ENCODE measurements at regions not wholly inside any gene's neighbourhood (a gene's known extent, or its start where the extent isn't known, plus 50 kb on each side); places are given as distances from the start of the nearest gene placed in this dataset.

DNA sequence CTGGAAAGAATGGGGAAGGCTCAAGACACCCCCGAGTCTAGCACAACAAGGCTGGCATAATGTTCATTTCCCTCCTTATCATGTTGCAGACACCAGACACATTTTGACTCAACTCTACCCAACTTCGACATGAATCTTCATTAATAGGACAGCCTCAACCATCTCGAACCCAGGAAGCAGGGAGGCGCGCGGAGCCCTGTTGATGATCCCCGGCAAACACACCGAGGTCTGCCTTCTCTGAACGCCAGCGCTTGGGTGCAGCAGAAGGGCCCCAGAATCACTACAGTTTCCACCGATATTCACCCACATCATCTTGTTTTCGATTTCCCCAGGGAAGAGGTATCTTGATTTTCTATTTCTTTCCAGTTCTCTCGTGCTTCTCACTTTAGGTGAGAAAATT, 563.6 kb downstream of the TCERG1L start:
- Histone ChIP-seq H3K4me3 (no peak overlapping the region), H3K27me3 (no peaks in the 10 kb centered on the region), H3K4me1 (no peaks in the 10 kb centered on the region), H3K27ac (no peak overlapping the region), H3K9me3 (peaks cover 0 to 5% (median 0%) of the 10 kb centered on the region in 4 donors), H3K36me3 (no peaks in the 10 kb centered on the region)
- 89 to 91% methylated on average over 13 of the region's 13 CpGs for WGBS, 2 donors
- TF ChIP-seq POLR2A (IDR thresholded peaks at IDR 0.05) (no peak), EP300 (IDR thresholded peaks at IDR 0.05) (no peak)
- TF ChIP-seq, protein P1, sequence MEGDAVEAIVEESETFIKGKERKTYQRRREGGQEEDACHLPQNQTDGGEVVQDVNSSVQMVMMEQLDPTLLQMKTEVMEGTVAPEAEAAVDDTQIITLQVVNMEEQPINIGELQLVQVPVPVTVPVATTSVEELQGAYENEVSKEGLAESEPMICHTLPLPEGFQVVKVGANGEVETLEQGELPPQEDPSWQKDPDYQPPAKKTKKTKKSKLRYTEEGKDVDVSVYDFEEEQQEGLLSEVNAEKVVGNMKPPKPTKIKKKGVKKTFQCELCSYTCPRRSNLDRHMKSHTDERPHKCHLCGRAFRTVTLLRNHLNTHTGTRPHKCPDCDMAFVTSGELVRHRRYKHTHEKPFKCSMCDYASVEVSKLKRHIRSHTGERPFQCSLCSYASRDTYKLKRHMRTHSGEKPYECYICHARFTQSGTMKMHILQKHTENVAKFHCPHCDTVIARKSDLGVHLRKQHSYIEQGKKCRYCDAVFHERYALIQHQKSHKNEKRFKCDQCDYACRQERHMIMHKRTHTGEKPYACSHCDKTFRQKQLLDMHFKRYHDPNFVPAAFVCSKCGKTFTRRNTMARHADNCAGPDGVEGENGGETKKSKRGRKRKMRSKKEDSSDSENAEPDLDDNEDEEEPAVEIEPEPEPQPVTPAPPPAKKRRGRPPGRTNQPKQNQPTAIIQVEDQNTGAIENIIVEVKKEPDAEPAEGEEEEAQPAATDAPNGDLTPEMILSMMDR (IDR thresholded peaks at IDR 0.05): no peak
- no peak for DNase-seq (ENCODE audit: low spot score in 2 of 2)

DNA sequence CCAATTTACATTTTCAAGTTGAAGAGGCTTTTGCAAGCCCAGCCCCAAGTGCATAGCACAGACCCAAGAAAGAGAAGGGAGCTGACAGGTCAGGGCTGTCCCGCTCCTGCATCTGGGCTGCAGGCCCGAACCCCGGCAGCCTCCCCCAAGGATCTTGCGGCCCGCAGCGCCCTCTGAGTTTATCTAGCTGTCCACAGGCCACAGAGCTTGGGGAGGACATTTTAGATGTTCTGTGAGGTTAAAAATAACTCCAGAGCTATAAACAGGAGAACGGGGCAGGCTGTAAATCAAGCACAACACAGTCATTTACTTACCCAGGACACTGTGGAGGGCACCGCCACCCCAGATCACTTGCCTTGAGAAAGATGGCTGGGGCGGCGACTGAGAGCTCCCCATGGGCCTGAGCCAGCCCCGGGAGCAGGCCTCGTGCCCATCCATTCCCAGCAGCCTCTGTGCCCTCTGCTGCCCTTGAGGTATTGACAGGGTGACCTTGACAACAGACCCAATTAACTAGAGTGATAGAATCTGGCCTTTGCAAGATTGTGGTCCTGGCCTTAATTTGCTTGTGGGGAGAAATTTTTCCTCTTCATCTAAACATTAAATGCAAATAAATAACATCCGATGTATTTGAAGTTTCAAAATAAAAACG, 563.0 kb downstream of the TCERG1L start:
- TF ChIP-seq POLR2A (IDR thresholded peaks at IDR 0.05): no peak
- no peak for TF ChIP-seq EP300 (IDR thresholded peaks at IDR 0.05)
- TF ChIP-seq, protein P1 (IDR thresholded peaks at IDR 0.05): no peak
- no peaks in the 10 kb centered on the region for H3K36me3 ChIP-seq
- H3K27ac ChIP-seq: no peak overlapping the region
- H3K4me3 ChIP-seq: no peak overlapping the region
- WGBS, 2 donors: 59 to 69% methylated on average over 14 of the region's 14 CpGs
- no peak for DNase-seq (ENCODE audit: low spot score in 2 of 2)
- no peaks in the 10 kb centered on the region for H3K27me3 ChIP-seq
- no peaks in the 10 kb centered on the region for H3K4me1 ChIP-seq
- peaks cover 0 to 5% (median 0%) of the 10 kb centered on the region in 4 donors for H3K9me3 ChIP-seq

DNA sequence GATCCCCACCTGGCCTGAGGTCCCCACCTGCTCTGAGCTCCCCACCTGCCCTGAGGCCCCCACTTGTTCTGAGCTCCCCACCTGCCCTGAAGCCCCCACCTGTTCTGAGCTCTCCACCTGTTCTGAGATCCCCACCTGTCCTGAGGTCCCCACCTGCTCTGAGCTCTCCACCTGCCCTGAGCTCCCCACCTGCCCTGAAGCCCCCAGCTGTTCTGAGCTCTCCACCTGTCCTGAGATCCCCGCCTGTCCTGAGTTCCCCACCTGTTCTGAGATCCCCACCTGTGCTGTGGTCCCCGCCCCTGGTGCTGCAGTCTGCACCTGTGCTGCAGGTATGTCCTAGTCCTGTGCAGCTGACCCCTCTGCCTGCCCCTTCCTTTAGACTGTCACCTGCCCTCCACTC, 561.6 kb downstream of the TCERG1L start:
- peaks cover 0 to 9% (median 3%) of the 10 kb centered on the region in 4 donors for H3K9me3 ChIP-seq
- TF ChIP-seq POLR2A (IDR thresholded peaks at IDR 0.05): no peak
- TF ChIP-seq, protein P1 (IDR thresholded peaks at IDR 0.05): no peak
- TF ChIP-seq EP300 (IDR thresholded peaks at IDR 0.05): no peak
- DNase-seq (ENCODE audit: low spot score in 2 of 2): no peak
- no peaks in the 10 kb centered on the region for H3K4me1 ChIP-seq
- no peak overlapping the region for H3K27ac ChIP-seq
- no peak overlapping the region for H3K4me3 ChIP-seq
- WGBS, 2 donors: 0 to 2% methylated on average over 2 of the region's 2 CpGs
- no peaks in the 10 kb centered on the region for H3K27me3 ChIP-seq
- H3K36me3 ChIP-seq: no peaks in the 10 kb centered on the region

DNA sequence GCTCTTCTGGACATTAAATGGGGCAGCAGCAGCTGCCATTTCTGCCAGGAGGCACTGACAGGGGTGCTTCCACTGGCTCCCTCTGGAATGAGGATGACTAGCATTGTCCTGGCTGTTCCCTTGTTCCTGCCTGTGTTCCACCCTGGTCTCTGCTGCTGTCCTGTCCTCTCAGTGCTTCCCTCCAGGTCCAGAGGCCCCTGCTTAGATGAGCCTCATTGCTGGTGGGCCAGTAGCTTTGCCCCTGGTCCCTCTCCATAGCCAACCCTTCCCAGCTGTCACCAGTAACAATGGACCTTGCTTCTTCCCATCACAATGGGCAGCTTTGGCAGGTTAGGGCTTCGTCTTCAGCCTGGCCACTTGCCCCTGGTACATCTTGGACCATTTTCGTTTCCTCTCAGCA, 561.1 kb downstream of the TCERG1L start:
- peaks cover 0 to 12% (median 3%) of the 10 kb centered on the region in 4 donors for H3K9me3 ChIP-seq
- no peaks in the 10 kb centered on the region for H3K27me3 ChIP-seq
- 48 to 60% methylated on average over 2 of the region's 2 CpGs for WGBS, 2 donors
- TF ChIP-seq, protein P1 (IDR thresholded peaks at IDR 0.05): no peak
- TF ChIP-seq POLR2A (IDR thresholded peaks at IDR 0.05) (no peak), EP300 (IDR thresholded peaks at IDR 0.05) (no peak)
- H3K4me3 ChIP-seq: no peak overlapping the region
- H3K4me1 ChIP-seq: no peaks in the 10 kb centered on the region
- H3K27ac ChIP-seq: no peak overlapping the region
- DNase-seq (ENCODE audit: low spot score in 2 of 2): no peak
- no peaks in the 10 kb centered on the region for H3K36me3 ChIP-seq

DNA sequence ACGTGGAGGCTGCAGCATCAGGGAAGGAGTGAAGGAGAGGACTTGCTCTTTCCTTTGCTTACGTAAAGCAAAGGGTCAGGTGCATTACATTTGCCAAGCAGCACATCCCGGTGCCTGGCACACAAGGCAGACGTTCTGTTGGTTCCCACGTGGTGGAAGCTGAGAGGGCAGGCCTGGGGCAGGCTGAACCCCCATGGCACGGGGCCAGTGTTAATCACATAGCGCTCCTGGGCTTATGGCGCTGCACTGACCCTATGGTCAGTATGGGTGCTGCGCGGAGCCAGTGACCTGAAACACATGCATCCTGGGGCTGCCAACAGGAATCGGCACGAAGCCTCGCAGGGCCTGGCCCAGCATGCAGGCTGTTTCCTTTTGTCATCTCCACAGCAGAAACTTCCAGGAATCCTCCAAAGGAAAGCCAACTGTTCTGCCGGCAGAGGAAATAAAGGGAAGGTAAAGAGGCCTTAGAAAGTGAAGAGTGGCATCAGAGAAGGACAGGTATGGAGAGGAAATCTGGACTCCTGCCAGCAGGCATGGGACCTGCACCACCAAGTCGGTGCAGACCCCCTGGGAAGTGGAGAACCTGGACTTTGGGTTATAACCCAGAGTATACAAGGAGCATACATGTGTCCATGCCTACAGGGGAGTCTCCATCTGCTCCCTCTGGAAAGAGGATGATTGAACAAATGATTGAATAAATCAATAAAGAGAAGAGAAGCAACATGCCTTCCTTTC, 560.2 kb downstream of the TCERG1L start:
- WGBS, 2 donors: 87 to 88% methylated on average over 15 of the region's 15 CpGs
- Histone ChIP-seq H3K4me1 (no peaks in the 10 kb centered on the region), H3K36me3 (no peaks in the 10 kb centered on the region), H3K4me3 (no peak overlapping the region), H3K27ac (no peak overlapping the region), H3K9me3 (peaks cover 0 to 14% (median 3%) of the 10 kb centered on the region in 4 donors), H3K27me3 (no peaks in the 10 kb centered on the region)
- TF ChIP-seq, protein P1 (IDR thresholded peaks at IDR 0.05): no peak
- TF ChIP-seq POLR2A (IDR thresholded peaks at IDR 0.05): no peak
- TF ChIP-seq EP300 (IDR thresholded peaks at IDR 0.05): no peak
- DNase-seq (ENCODE audit: low spot score in 2 of 2): no peak
